WTC11 (cell line): ENCODE measurements at regions not wholly inside any gene's neighbourhood (a gene's known extent, or its start where the extent isn't known, plus 50 kb on each side); places are given as distances from the start of the nearest gene placed in this dataset.

ENCODE experiments used
- ATAC-seq: fragments of 200-7000 bp; cut with Tn5 transposase; 2 replicates; pipeline ENCODE4 v1.10.0; 2021; ENCODE audit warnings: mild to moderate bottlenecking, moderate library complexity
- CTCF ChIA-PET: fragments of 300-600 bp; sonication (Branson Sonifier 250); formaldehyde crosslinking; loops from one replicate; lab custom pipeline; 2021; ENCODE audit warnings: antibody characterized with exemption; lab: Charles Lee
- POLR2A ChIA-PET: fragments of 350-600 bp; sonication (Branson Sonifier 250); formaldehyde crosslinking; loops from one replicate; lab custom pipeline; 2021; ENCODE audit warnings: antibody characterized with exemption; lab: Charles Lee
- DNase-seq: peaks from one replicate; pipeline ENCODE4 v3.0.0; 2021; ENCODE audit warnings: low spot score
- H3K27ac Mint-ChIP-seq: 2 replicates; pipeline ENCODE4 v1.8.0; 2021; ENCODE audit warnings: mixed read lengths
- H3K27me3 Mint-ChIP-seq: 2 replicates; pipeline ENCODE4 v1.8.0; 2021; ENCODE audit warnings: low read depth, mild to moderate bottlenecking, moderate library complexity, mixed read lengths
- H3K36me3 Mint-ChIP-seq: 2 replicates; pipeline ENCODE4 v1.8.0; 2021; ENCODE audit warnings: mixed read lengths
- H3K4me1 Mint-ChIP-seq: 2 replicates; pipeline ENCODE4 v1.8.0; 2022; ENCODE audit warnings: mixed read lengths
- H3K4me3 Mint-ChIP-seq: 2 replicates; pipeline ENCODE4 v1.8.0; 2021; ENCODE audit warnings: mild to moderate bottlenecking, moderate library complexity, mixed read lengths
- H3K9me3 Mint-ChIP-seq: 2 replicates; pipeline ENCODE4 v1.8.0; 2021; ENCODE audit warnings: mixed read lengths
- CREM ChIP-seq: sonication (generic); formaldehyde crosslinking; IDR thresholded peaks from 2 replicates; pipeline ENCODE4 v1.8.1; 2022; ENCODE audit warnings: mild to moderate bottlenecking, missing genetic modification reagents, moderate library complexity
- ELF4 ChIP-seq: sonication (generic); formaldehyde crosslinking; IDR thresholded peaks from 2 replicates; pipeline ENCODE4 v1.8.1; 2022; ENCODE audit warnings: low read depth, mild to moderate bottlenecking, moderate library complexity, missing genetic modification reagents
- ETV6 ChIP-seq: sonication (generic); formaldehyde crosslinking; IDR thresholded peaks from 2 replicates; pipeline ENCODE4 v1.8.1; 2022; ENCODE audit warnings: mild to moderate bottlenecking, missing genetic modification reagents
- GABPB1 ChIP-seq: sonication (generic); formaldehyde crosslinking; IDR thresholded peaks from 2 replicates; pipeline ENCODE4 v1.8.1; 2023; ENCODE audit warnings: mild to moderate bottlenecking, missing genetic modification reagents
- GTF2I ChIP-seq: fragments of 250-450 bp; sonication (Bioruptor Pico); conservative IDR thresholded peaks from 2 replicates; pipeline ENCODE4 v1.4.0; 2021; ENCODE audit warnings: mild to moderate bottlenecking
- NFE2L1 ChIP-seq: sonication (generic); formaldehyde crosslinking; IDR thresholded peaks from 2 replicates; pipeline ENCODE4 v1.8.1; 2023; ENCODE audit warnings: missing genetic modification reagents
- NR1H2 ChIP-seq: sonication (generic); formaldehyde crosslinking; IDR thresholded peaks from 2 replicates; pipeline ENCODE4 v1.9.0; 2021; ENCODE audit warnings: mild to moderate bottlenecking, moderate library complexity, missing genetic modification reagents
- NR3C1 ChIP-seq: sonication (generic); formaldehyde crosslinking; conservative IDR thresholded peaks from 2 replicates; pipeline ENCODE4 v1.8.1; 2023; ENCODE audit warnings: low read depth, mild to moderate bottlenecking, missing genetic modification reagents
- ZBTB21 ChIP-seq: sonication (generic); formaldehyde crosslinking; IDR thresholded peaks from 2 replicates; pipeline ENCODE4 v1.8.1; 2023; ENCODE audit warnings: mild to moderate bottlenecking, missing genetic modification reagents, borderline replicate concordance
- TF ChIP-seq, protein P1 (sequence below): fragments of 250-450 bp; sonication (Bioruptor Pico); IDR thresholded peaks from 2 replicates; pipeline ENCODE4 v1.9.0; 2021; ENCODE audit warnings: mild to moderate bottlenecking, borderline replicate concordance
- TF ChIP-seq, protein P2 (sequence below): sonication (generic); formaldehyde crosslinking; IDR thresholded peaks from 2 replicates; pipeline ENCODE4 v1.8.1; 2022; ENCODE audit warnings: low read depth, missing genetic modification reagents, borderline replicate concordance
- TF ChIP-seq, protein P3 (sequence below): sonication (generic); formaldehyde crosslinking; conservative IDR thresholded peaks from 2 replicates; pipeline ENCODE4 v1.8.1; 2022; ENCODE audit warnings: mild to moderate bottlenecking, missing genetic modification reagents
- TF ChIP-seq, protein P4 (sequence below): sonication (generic); formaldehyde crosslinking; IDR thresholded peaks from 2 replicates; pipeline ENCODE4 v1.8.0; 2022; ENCODE audit warnings: missing genetic modification reagents
- TF ChIP-seq, protein P5 (sequence below): sonication (generic); formaldehyde crosslinking; conservative IDR thresholded peaks from 2 replicates; pipeline ENCODE4 v1.8.1; 2023; ENCODE audit warnings: mild to moderate bottlenecking, low read depth, missing genetic modification reagents, moderate library complexity

DNA sequence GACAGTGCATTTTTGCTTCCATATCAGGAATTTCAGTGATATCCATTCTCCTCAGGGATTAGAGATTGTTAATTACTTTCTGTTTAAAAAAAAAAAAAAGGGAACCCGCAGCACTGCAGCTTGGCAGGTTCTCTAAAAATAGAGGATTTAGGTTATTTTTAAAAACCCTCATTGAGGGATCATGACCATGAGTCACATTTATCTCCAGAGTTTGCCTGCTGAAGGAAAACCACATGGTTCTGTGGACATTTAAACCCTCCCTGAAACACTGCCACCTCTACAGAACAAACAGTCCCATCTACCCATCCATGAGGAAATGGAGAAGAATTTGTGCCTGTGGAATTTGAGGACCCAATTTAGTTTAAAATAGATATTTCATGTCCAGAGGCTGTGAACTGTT is 66.2 kb upstream of the UBE2E1 start (continued):
- TF ChIP-seq, protein P1, sequence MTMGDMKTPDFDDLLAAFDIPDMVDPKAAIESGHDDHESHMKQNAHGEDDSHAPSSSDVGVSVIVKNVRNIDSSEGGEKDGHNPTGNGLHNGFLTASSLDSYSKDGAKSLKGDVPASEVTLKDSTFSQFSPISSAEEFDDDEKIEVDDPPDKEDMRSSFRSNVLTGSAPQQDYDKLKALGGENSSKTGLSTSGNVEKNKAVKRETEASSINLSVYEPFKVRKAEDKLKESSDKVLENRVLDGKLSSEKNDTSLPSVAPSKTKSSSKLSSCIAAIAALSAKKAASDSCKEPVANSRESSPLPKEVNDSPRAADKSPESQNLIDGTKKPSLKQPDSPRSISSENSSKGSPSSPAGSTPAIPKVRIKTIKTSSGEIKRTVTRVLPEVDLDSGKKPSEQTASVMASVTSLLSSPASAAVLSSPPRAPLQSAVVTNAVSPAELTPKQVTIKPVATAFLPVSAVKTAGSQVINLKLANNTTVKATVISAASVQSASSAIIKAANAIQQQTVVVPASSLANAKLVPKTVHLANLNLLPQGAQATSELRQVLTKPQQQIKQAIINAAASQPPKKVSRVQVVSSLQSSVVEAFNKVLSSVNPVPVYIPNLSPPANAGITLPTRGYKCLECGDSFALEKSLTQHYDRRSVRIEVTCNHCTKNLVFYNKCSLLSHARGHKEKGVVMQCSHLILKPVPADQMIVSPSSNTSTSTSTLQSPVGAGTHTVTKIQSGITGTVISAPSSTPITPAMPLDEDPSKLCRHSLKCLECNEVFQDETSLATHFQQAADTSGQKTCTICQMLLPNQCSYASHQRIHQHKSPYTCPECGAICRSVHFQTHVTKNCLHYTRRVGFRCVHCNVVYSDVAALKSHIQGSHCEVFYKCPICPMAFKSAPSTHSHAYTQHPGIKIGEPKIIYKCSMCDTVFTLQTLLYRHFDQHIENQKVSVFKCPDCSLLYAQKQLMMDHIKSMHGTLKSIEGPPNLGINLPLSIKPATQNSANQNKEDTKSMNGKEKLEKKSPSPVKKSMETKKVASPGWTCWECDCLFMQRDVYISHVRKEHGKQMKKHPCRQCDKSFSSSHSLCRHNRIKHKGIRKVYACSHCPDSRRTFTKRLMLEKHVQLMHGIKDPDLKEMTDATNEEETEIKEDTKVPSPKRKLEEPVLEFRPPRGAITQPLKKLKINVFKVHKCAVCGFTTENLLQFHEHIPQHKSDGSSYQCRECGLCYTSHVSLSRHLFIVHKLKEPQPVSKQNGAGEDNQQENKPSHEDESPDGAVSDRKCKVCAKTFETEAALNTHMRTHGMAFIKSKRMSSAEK, result no peak
- TF ChIP-seq NR1H2 (CRISPR knock-in tag), result no peak
- TF ChIP-seq, protein P2, sequence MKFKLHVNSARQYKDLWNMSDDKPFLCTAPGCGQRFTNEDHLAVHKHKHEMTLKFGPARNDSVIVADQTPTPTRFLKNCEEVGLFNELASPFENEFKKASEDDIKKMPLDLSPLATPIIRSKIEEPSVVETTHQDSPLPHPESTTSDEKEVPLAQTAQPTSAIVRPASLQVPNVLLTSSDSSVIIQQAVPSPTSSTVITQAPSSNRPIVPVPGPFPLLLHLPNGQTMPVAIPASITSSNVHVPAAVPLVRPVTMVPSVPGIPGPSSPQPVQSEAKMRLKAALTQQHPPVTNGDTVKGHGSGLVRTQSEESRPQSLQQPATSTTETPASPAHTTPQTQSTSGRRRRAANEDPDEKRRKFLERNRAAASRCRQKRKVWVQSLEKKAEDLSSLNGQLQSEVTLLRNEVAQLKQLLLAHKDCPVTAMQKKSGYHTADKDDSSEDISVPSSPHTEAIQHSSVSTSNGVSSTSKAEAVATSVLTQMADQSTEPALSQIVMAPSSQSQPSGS (CRISPR knock-in tag), result no peak
- TF ChIP-seq CREM, result no peak
- TF ChIP-seq GABPB1 (CRISPR knock-in tag), result no peak
- TF ChIP-seq NR3C1 (CRISPR knock-in tag), result no peak
- TF ChIP-seq, protein P3, sequence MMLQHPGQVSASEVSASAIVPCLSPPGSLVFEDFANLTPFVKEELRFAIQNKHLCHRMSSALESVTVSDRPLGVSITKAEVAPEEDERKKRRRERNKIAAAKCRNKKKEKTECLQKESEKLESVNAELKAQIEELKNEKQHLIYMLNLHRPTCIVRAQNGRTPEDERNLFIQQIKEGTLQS (CRISPR knock-in tag), result no peak
- no peak for TF ChIP-seq ZBTB21 (CRISPR knock-in tag)
- TF ChIP-seq, protein P4, sequence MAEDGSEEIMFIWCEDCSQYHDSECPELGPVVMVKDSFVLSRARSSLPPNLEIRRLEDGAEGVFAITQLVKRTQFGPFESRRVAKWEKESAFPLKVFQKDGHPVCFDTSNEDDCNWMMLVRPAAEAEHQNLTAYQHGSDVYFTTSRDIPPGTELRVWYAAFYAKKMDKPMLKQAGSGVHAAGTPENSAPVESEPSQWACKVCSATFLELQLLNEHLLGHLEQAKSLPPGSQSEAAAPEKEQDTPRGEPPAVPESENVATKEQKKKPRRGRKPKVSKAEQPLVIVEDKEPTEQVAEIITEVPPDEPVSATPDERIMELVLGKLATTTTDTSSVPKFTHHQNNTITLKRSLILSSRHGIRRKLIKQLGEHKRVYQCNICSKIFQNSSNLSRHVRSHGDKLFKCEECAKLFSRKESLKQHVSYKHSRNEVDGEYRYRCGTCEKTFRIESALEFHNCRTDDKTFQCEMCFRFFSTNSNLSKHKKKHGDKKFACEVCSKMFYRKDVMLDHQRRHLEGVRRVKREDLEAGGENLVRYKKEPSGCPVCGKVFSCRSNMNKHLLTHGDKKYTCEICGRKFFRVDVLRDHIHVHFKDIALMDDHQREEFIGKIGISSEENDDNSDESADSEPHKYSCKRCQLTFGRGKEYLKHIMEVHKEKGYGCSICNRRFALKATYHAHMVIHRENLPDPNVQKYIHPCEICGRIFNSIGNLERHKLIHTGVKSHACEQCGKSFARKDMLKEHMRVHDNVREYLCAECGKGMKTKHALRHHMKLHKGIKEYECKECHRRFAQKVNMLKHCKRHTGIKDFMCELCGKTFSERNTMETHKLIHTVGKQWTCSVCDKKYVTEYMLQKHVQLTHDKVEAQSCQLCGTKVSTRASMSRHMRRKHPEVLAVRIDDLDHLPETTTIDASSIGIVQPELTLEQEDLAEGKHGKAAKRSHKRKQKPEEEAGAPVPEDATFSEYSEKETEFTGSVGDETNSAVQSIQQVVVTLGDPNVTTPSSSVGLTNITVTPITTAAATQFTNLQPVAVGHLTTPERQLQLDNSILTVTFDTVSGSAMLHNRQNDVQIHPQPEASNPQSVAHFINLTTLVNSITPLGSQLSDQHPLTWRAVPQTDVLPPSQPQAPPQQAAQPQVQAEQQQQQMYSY (CRISPR knock-in tag), result no peak
- no peak for TF ChIP-seq ELF4 (CRISPR knock-in tag)
- TF ChIP-seq ETV6, result no peak
- TF ChIP-seq, protein P5, sequence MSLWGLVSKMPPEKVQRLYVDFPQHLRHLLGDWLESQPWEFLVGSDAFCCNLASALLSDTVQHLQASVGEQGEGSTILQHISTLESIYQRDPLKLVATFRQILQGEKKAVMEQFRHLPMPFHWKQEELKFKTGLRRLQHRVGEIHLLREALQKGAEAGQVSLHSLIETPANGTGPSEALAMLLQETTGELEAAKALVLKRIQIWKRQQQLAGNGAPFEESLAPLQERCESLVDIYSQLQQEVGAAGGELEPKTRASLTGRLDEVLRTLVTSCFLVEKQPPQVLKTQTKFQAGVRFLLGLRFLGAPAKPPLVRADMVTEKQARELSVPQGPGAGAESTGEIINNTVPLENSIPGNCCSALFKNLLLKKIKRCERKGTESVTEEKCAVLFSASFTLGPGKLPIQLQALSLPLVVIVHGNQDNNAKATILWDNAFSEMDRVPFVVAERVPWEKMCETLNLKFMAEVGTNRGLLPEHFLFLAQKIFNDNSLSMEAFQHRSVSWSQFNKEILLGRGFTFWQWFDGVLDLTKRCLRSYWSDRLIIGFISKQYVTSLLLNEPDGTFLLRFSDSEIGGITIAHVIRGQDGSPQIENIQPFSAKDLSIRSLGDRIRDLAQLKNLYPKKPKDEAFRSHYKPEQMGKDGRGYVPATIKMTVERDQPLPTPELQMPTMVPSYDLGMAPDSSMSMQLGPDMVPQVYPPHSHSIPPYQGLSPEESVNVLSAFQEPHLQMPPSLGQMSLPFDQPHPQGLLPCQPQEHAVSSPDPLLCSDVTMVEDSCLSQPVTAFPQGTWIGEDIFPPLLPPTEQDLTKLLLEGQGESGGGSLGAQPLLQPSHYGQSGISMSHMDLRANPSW (CRISPR knock-in tag), result no peak

DNA sequence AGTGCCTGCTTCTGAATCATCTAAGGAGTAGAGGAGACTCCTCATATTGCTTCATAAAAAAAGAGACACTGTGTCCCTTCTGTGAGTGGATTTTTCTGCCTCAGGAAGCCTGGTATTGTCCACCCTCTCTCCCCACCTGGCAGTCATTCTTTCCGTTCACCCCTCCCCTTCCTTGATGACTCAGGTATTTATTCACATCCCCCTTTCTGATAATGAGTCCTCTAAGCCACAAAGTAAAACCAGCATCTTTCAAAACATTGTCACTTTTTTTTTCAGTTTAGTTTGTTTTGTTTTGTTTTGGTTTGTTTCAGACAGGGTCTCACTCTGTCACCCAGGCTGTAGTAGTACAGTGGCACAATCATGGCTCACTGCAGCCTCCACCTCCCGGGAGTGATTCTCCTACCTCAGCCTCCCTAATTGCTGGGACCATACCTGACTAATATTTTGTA is 65.2 kb upstream of the UBE2E1 start:
- H3K4me3 Mint-ChIP-seq, result no peak overlapping the region
- DNase-seq, result no peak

More for the DNA sequence above, 65.2 kb upstream of the UBE2E1 start:
- POLR2A ChIA-PET, result interaction anchor here (0.6 kb wide), 1 partner anchor 1121 kb away, joined by 7 read pairs; no protein-coding TSS in a partner anchor
- CTCF ChIA-PET, result no interaction called here
- no peak for ATAC-seq
- H3K4me1 Mint-ChIP-seq, result peaks cover 82% of the 10 kb centered on the region
- H3K27me3 Mint-ChIP-seq, result peaks cover 50% of the 10 kb centered on the region
- H3K9me3 Mint-ChIP-seq, result no peaks in the 10 kb centered on the region
- TF ChIP-seq GTF2I (CRISPR knock-in tag) (no peak), NFE2L1 (CRISPR knock-in tag) (peak; percentile 56; the same call in 1 of the 2 replicates)
- H3K27ac Mint-ChIP-seq, result no peak overlapping the region
- no peaks in the 10 kb centered on the region for H3K36me3 Mint-ChIP-seq
